Immature natural killer cell (primary cell): ENCODE measurements at regions not wholly inside any gene's neighbourhood (a gene's known extent, or its start where the extent isn't known, plus 50 kb on each side); places are given as distances from the start of the nearest gene placed in this dataset.

Experiments used
- DNase-seq, 3 donors: peaks; one replicate each; pipeline ENCODE4 v3.0.0; 2022; ENCODE audit warnings: mixed read lengths in 1 of 3
- H3K27ac Mint-ChIP-seq, 6 donors: one replicate each; pipeline ENCODE4 v1.8.0; 2020; ENCODE audit warnings: mixed read lengths in 6 of 6, mild to moderate bottlenecking in 5 of 6, inconsistent platforms in 4 of 6, moderate library complexity in 3 of 6
- H3K27me3 Mint-ChIP-seq, 3 donors: one replicate each; pipeline ENCODE4 v1.8.0; 2020 to 2021; ENCODE audit warnings: low read depth in 3 of 3, mild to moderate bottlenecking in 3 of 3, mixed read lengths in 3 of 3, moderate library complexity in 3 of 3, inconsistent platforms in 1 of 3
- H3K36me3 Mint-ChIP-seq, 3 donors: one replicate each; pipeline ENCODE4 v1.8.0; 2020; ENCODE audit warnings: mixed read lengths in 3 of 3, inconsistent platforms in 2 of 3, mild to moderate bottlenecking in 2 of 3
- H3K4me1 Mint-ChIP-seq, 2 donors: one replicate each; pipeline ENCODE4 v1.8.0; 2020; ENCODE audit warnings: inconsistent platforms in 2 of 2, mild to moderate bottlenecking in 2 of 2, mixed read lengths in 2 of 2, moderate library complexity in 1 of 2
- H3K4me3 Mint-ChIP-seq, 5 donors: one replicate each; pipeline ENCODE4 v1.8.0; 2020; ENCODE audit warnings: mild to moderate bottlenecking in 5 of 5, mixed read lengths in 5 of 5, inconsistent platforms in 3 of 5, moderate library complexity in 3 of 5
- H3K9me3 Mint-ChIP-seq, 6 donors: one replicate each; pipeline ENCODE4 v1.8.0; 2020; ENCODE audit warnings: mild to moderate bottlenecking in 6 of 6, mixed read lengths in 6 of 6, inconsistent platforms in 4 of 6, moderate library complexity in 3 of 6

DNA sequence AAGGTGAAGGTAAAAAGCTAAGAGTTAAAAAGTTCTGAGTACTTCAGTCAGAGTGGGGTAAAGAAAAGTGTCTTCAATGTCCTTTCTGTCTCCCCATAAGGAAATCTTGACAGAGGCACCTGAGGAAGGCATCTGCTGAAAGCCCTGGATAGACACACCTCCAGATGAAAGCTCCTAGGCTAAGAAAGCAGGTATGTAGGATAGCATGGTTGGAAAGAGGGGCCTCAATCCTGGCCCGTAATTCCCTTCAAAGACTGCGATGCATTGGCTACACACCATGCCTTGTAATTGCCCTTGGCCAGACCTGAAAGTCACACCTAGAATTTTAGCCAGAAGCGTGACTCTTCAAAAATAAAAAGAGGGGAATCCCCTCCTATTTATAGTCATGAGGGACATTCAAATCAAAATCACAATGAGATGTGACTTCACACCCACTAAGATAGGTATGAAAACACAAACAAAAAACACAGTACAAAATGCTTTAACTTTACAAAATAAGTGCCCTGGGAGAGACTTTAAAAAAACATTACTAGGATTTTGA, 809.7 kb downstream of the IPMK start:
- DNase-seq: no peak
- Mint-ChIP-seq H3K27ac (no peak overlapping the region), H3K27me3 (no peaks in the 10 kb centered on the region), H3K36me3 (peaks cover 0 to 3% (median 0%) of the 10 kb centered on the region in 3 donors), H3K9me3 (peaks cover 5 to 33% (median 14%) of the 10 kb centered on the region in 6 donors), H3K4me3 (no peak overlapping the region), H3K4me1 (no peaks in the 10 kb centered on the region)

DNA sequence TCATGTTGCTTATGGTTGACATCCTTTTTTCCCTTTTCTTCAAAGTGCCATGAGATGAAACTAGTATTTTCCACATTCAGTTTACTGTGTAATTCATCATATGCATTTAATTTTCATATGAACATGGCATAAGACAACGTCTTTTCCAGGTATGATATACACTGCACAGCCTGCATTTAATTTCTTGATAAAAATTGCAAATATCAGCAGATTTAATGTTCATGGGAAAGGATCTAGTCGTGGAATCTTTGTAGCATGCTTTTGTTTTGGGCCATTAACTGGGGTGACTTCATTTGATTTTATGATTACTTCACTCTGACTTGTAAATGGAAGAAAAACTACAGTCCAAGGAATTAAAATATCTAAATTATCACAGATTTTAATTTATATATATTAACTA, 837.3 kb downstream of the IPMK start:
- H3K27me3 Mint-ChIP-seq: peaks cover 0 to 1% (median 0%) of the 10 kb centered on the region in 3 donors
- no peak overlapping the region for H3K27ac Mint-ChIP-seq
- no peak for DNase-seq
- peaks cover 0 to 3% (median 0%) of the 10 kb centered on the region in 3 donors for H3K36me3 Mint-ChIP-seq
- H3K4me1 Mint-ChIP-seq: no peaks in the 10 kb centered on the region
- H3K4me3 Mint-ChIP-seq: no peak overlapping the region
- peaks cover 0 to 30% (median 13%) of the 10 kb centered on the region in 6 donors for H3K9me3 Mint-ChIP-seq

DNA sequence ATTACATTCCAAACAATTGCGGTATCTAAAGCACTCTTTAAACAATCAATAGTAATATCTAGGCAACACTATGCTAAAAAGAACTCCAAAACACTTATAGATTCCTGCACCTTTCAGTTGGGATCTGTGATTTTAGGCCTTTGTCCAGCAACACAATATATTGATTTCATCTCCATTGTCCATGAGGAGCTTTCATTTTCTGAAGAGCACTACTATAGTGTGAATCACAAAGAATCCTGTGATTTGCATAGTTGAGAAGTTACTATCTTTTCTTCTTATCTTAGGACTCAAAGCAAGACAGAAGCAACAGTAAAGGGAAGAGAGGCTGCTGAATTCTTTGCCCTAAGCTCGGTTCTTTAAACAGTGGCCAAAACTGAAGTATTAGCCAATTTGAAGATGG, 846.8 kb downstream of the IPMK start:
- Mint-ChIP-seq H3K36me3 (no peaks in the 10 kb centered on the region), H3K4me3 (no peak overlapping the region), H3K27ac (no peak overlapping the region), H3K4me1 (no peaks in the 10 kb centered on the region), H3K9me3 (peaks cover 0 to 21% (median 10%) of the 10 kb centered on the region in 6 donors), H3K27me3 (peaks cover 0 to 1% (median 0%) of the 10 kb centered on the region in 3 donors)
- no peak for DNase-seq

DNA sequence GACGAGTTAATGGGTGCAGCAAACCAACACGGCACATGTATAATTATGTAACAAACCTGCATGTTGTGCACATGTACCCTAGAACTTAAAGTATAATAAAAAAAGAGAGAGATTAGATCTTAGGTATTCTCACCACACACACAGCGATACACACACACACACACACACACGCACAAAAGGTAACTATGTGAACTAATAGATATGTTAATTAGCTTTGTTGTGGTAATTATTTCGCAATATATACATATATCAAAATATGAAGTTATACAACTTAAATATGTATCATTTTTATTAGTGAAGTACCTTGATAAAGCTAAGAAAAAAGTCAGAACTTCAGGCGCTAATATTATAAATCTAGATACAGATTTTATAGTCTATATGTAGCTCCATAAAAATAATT, 849.2 kb downstream of the IPMK start:
- Mint-ChIP-seq H3K9me3 (peaks cover 9 to 28% (median 16%) of the 10 kb centered on the region in 6 donors), H3K27ac (no peak overlapping the region), H3K36me3 (no peaks in the 10 kb centered on the region), H3K4me3 (no peak overlapping the region), H3K27me3 (peaks cover 0 to 3% (median 0%) of the 10 kb centered on the region in 3 donors), H3K4me1 (no peaks in the 10 kb centered on the region)
- DNase-seq: no peak

DNA sequence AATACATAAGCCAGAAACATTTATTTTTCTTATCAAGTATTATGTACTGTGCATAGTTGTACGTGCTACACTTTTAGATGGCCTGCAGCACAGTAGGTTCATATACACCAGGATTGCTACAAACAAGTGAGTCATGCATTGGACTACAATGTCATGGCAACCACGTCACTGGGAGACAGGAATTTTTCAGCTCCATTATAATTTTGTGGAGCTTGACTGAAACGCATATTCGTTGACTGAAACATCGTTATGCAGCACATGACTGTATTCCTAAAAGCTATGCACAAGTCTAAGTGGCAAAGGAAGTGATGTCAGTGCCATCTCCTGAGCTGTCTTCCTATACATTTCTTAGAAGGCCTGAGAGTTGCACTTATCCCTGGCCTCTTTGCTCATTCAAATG, 871.8 kb downstream of the IPMK start:
- Mint-ChIP-seq H3K27ac (no peak overlapping the region), H3K27me3 (no peaks in the 10 kb centered on the region), H3K4me1 (no peaks in the 10 kb centered on the region), H3K36me3 (no peaks in the 10 kb centered on the region), H3K9me3 (peaks cover 2 to 13% (median 8%) of the 10 kb centered on the region in 6 donors), H3K4me3 (no peak overlapping the region)
- no peak for DNase-seq

DNA sequence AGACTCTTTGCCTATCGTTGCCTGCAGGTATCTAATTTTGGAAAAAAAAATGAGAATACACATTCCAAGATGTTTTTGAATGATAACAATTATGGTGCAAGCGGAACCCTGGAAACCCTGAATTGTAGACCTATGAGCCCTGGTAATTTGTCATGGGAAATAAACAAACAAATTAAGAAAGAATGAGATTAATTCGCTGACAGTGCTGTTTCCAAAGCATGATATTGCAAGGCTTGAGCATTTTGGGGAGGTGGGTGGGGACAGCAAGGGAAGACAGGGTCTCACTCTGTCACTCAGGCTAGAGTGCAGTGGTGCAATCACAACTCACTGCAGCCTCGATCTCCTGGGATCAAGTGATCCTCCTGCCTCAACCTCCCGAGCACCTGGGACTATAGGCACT, 900.3 kb downstream of the IPMK start:
- Mint-ChIP-seq H3K4me1 (no peaks in the 10 kb centered on the region), H3K9me3 (peaks cover 0 to 22% (median 6%) of the 10 kb centered on the region in 6 donors), H3K4me3 (no peak overlapping the region), H3K27me3 (no peaks in the 10 kb centered on the region), H3K27ac (no peak overlapping the region), H3K36me3 (no peaks in the 10 kb centered on the region)
- DNase-seq: no peak

DNA sequence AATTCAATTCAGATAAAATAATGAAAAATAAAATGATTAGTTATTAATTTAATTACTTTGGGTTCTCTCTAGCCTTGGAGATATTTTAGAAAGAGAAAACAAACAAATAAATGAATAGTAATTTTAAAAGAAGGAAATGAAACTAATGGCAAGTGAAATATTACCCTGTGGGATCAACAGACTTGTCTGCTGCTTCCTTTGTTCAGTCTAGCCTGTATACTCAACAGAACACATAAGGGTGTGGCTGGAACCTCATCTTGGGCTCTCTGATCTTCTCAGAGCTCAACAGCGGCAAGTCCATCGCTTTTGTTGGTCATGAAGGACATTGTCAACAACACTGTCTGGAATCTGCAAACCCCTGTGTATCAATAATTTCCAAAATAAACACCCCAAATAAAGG, 904.9 kb downstream of the IPMK start:
- Mint-ChIP-seq H3K4me3 (no peak overlapping the region), H3K27ac (no peak overlapping the region), H3K4me1 (no peaks in the 10 kb centered on the region), H3K27me3 (peaks cover 0 to 1% (median 0%) of the 10 kb centered on the region in 3 donors), H3K36me3 (no peaks in the 10 kb centered on the region), H3K9me3 (peaks cover 0 to 6% (median under 1%) of the 10 kb centered on the region in 6 donors)
- DNase-seq: no peak

DNA sequence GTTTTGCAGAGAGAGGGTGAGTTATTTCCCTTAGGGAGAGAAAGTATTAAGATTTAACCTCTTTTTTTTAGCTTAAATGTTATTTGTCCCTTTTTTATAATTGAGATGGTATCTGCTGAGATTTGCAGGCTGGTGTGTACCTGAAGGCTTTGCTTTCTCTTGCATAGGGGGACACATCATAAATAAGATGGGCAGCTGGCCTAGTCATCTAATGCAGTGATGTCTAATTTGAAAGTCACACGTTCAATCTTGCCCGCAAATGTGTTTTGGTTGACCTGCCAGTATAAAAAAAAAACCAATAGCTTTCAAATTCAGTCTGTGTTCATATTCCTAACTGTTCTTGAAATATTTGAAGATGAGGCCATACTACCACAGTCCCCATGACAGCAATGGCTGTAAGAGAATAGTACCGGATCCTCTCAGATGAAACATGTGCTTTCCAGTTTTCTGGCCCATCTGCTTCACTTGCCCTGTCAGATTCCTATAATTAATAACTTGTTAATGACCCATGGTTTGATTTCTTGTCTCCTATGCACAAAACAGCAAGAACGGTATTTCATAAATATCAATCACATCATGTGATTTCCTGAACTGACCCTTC, 914.2 kb downstream of the IPMK start:
- no peak for DNase-seq
- Mint-ChIP-seq H3K27ac (no peak overlapping the region), H3K27me3 (peaks cover 0 to 1% (median 0%) of the 10 kb centered on the region in 3 donors), H3K4me3 (no peak overlapping the region), H3K36me3 (no peaks in the 10 kb centered on the region), H3K9me3 (peaks cover under 1 to 22% (median 12%) of the 10 kb centered on the region in 6 donors), H3K4me1 (no peaks in the 10 kb centered on the region)

DNA sequence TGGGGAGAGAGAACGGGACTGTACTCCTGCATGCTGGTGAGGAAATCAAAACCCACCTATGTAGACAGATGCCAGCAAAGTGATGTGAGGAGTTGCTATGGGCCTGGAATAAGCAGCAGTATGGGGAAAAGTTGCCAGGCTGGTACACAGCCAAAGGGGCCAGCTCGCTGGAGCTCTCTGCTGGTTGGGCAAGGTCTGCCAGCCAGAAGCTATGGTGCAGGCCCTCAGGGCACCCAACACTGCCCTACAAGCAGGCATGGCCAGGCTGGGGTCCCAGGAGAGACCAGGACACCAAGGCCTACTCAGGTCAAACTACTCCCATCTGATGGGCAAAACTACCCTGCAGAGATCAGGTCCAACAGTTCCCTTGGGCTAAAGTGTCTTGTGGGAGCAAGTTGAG, 916.6 kb downstream of the IPMK start:
- no peaks in the 10 kb centered on the region for H3K27me3 Mint-ChIP-seq

DNA sequence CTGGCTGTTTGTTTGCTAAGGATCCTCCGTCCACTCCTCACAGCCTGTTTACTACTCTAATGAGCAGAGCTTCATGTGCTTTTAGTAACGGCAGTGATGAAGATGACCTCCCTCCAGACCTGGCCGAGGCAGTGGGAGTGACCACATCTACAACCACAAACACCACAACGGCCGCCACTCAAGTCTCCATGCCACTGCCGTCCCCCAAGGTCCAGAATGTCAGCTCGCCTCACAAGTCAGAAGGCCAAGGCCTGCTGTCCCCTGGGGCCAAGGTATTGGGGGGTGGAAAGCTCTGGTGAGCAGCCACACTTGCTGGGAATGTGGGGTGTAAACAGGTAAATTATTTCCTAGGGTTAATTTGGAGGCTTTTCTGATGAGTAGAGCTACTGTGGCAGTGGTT, 926.4 kb downstream of the IPMK start:
- Mint-ChIP-seq H3K27ac (no peak overlapping the region), H3K36me3 (peaks cover 0 to 3% (median 0%) of the 10 kb centered on the region in 3 donors), H3K27me3 (peaks cover 0 to 3% (median 0%) of the 10 kb centered on the region in 3 donors), H3K4me3 (no peak overlapping the region), H3K9me3 (peaks cover 5 to 19% (median 11%) of the 10 kb centered on the region in 6 donors), H3K4me1 (no peaks in the 10 kb centered on the region)
- no peak for DNase-seq

More for the DNA sequence above, 916.6 kb downstream of the IPMK start:
- no peak overlapping the region for H3K4me3 Mint-ChIP-seq
- no peaks in the 10 kb centered on the region for H3K4me1 Mint-ChIP-seq
- H3K9me3 Mint-ChIP-seq: peaks cover 6 to 33% (median 17%) of the 10 kb centered on the region in 6 donors
- no peak overlapping the region for H3K27ac Mint-ChIP-seq
- DNase-seq: no peak
- H3K36me3 Mint-ChIP-seq: no peaks in the 10 kb centered on the region

DNA sequence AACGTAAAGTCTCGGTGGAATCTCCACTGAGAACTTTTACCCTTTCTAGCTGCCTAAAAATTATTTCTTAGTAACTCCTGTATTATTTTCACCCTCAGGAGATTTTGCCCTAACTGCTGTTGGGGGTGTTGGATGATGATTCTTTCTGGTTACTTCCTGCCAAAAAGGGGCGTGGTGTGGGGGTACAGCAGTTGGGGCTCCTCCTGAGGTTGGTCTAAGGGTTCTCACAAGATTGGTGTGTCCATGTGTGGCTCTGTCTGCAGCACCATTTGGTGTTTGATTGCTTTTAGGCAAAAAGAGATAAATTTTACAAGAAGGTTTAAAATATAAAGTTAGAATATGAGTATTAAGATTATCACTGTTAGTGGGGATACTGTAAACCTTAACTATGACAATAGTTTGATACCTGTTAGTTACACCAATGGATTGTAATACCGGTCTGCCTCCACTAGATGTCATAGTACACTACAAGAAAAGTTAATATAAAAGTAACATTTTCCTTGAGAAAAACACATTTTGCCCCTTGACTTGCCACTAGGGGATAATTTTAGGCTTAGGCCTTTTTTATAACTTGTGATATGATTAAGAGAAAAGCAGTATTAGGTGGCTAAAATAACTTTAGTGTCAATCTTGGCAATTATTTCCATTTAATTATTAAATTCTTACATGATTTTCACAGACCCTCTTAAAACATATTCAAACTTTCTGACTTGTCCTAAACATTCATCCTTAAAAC, 928.7 kb downstream of the IPMK start:
- H3K9me3 Mint-ChIP-seq: peaks cover 0 to 15% (median 5%) of the 10 kb centered on the region in 6 donors
- no peak overlapping the region for H3K27ac Mint-ChIP-seq
- no peak overlapping the region for H3K4me3 Mint-ChIP-seq
- no peak for DNase-seq
- no peaks in the 10 kb centered on the region for H3K27me3 Mint-ChIP-seq
- H3K4me1 Mint-ChIP-seq: no peaks in the 10 kb centered on the region
- peaks cover 0 to 3% (median 0%) of the 10 kb centered on the region in 3 donors for H3K36me3 Mint-ChIP-seq

DNA sequence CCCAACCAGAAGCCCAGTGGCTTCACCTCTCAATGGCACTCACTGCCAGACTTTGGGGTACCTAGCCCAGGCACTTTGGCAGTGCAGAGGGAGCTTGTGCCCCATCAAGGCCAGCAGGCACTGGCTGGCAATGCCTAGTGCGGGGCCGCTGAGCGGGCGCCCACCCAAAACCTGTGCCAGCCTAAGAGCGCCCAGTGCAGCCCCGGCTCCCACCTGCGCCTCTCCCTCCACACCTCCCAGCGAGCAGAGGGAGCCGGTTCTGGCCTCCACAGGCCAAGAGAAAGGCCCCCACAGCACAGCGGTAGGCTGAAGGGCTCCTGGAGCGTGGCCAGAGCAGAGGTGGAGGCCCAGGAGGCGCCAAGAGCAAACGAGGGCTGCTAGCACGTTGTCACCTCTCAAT, 930.8 kb downstream of the IPMK start:
- no peak overlapping the region for H3K4me3 Mint-ChIP-seq
- H3K27me3 Mint-ChIP-seq: no peaks in the 10 kb centered on the region
- H3K9me3 Mint-ChIP-seq: peaks cover 0 to 7% (median 1%) of the 10 kb centered on the region in 6 donors
- DNase-seq: no peak
- H3K27ac Mint-ChIP-seq: no peak overlapping the region
- H3K4me1 Mint-ChIP-seq: no peaks in the 10 kb centered on the region
- no peaks in the 10 kb centered on the region for H3K36me3 Mint-ChIP-seq

DNA sequence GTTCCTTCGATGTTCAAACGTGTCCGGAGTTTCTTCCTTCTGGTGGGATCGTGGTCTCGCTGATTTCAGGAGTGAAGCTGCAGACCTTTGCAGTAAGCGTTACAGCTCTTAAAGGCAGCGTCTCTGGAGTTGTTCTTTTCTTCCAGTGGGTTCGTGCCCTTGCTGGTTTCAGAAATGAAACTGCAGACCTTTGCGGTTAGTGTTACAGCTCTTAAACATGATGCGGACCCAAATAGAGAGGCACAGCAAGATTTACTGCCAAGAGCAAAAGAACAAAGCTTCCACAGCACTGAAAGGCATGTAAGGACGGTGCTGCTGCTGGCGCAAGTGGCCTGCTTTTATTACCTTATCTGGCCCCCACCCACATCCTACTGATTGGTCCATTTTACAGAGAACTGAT, 931.4 kb downstream of the IPMK start:
- no peaks in the 10 kb centered on the region for H3K27me3 Mint-ChIP-seq
- no peaks in the 10 kb centered on the region for H3K36me3 Mint-ChIP-seq
- H3K27ac Mint-ChIP-seq: no peak overlapping the region
- no peak for DNase-seq
- peaks cover 0 to 5% (median 1%) of the 10 kb centered on the region in 6 donors for H3K9me3 Mint-ChIP-seq
- H3K4me3 Mint-ChIP-seq: no peak overlapping the region
- no peaks in the 10 kb centered on the region for H3K4me1 Mint-ChIP-seq

DNA sequence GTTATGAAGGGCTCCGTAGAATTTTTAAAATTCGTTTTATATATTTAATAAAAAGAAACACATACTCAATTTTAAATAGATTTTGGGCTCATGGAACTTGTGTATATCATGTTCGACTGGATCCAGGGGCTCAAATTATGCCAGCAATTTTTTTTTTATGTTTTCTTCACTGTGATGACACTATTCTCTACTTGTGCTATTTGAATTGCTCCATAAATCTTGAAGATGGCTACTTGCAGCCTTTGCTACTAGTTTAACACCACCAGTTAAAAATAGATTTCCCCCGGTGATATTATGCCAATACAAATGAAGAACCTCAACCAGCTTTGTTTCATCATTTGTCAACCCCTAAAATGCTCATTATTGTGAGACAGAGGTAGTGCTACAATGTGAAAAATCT, 933.2 kb downstream of the IPMK start:
- Mint-ChIP-seq H3K27ac (no peak overlapping the region), H3K4me3 (no peak overlapping the region), H3K4me1 (no peaks in the 10 kb centered on the region), H3K9me3 (peaks cover 0 to 5% (median 1%) of the 10 kb centered on the region in 6 donors), H3K36me3 (no peaks in the 10 kb centered on the region), H3K27me3 (no peaks in the 10 kb centered on the region)
- no peak for DNase-seq
